Panc1 (cell line): ENCODE measurements at regions not wholly inside any gene's neighbourhood (a gene's known extent, or its start where the extent isn't known, plus 50 kb on each side); places are given as distances from the start of the nearest gene placed in this dataset.

Source experiments
- ATAC-seq: fragments of 200-7000 bp; cut with Tn5 transposase; 2 replicates; pipeline ENCODE4 v1.9.1; 2020; ENCODE audit warnings: mild to moderate bottlenecking, moderate library complexity
- BruUV-seq: library from RNA; stranded (reverse); fragments of 400-500 nt; replicated peaks from 2 replicates; lab custom pipeline; 2021; lab: Mats Ljungman, UMichigan
- CTCF ChIA-PET: fragments of 300-600 bp; sonication (Branson Sonifier 250); formaldehyde crosslinking; loops from one replicate; lab custom pipeline; 2022; ENCODE audit warnings: antibody characterized with exemption; lab: Charles Lee
- POLR2A ChIA-PET: fragments of 300-600 bp; sonication (Branson Sonifier 250); formaldehyde crosslinking; loops from one replicate; lab custom pipeline; 2022; ENCODE audit warnings: antibody characterized with exemption; lab: Charles Lee
- DNase-seq: peaks from one replicate; pipeline ENCODE4 v3.0.0-alpha.2; 2010; ENCODE audit warnings: low read depth, low spot score
- H3K27ac ChIP-seq: 2 replicates; pipeline ENCODE4 v1.5.1; 2011; ENCODE audit warnings: mild to moderate bottlenecking, low read length, inconsistent platforms
- H3K27me3 ChIP-seq: fragments of 200-500 bp; sonication (Bioruptor generic); 2 replicates; pipeline ENCODE4 v1.6.0; 2014; ENCODE audit warnings: low read length, inconsistent platforms; ENCODE audit not compliant: control insufficient read depth, insufficient read depth
- H3K36me3 ChIP-seq: fragments of 200-500 bp; sonication (Bioruptor generic); 2 replicates; pipeline ENCODE4 v1.5.1; 2014; ENCODE audit warnings: inconsistent platforms, mild to moderate bottlenecking, low read length, moderate library complexity; ENCODE audit not compliant: control insufficient read depth, insufficient read depth
- H3K4me1 ChIP-seq: 2 replicates; pipeline ENCODE4 v1.5.1; 2011; ENCODE audit warnings: inconsistent platforms, mild to moderate bottlenecking, low read length, moderate library complexity; ENCODE audit not compliant: control insufficient read depth, insufficient read depth
- H3K4me3 ChIP-seq, 2 experiments: 2 replicates each; pipeline ENCODE4 v1.5.1; 2011 to 2012; ENCODE audit warnings: low read depth in 2 of 2, low read length in 2 of 2, mild to moderate bottlenecking in 2 of 2, inconsistent platforms in 1 of 2, moderate library complexity in 1 of 2
- H3K9me3 ChIP-seq: fragments of 200-500 bp; sonication (Bioruptor generic); 2 replicates; pipeline ENCODE4 v1.5.1; 2014; ENCODE audit warnings: low read depth, mild to moderate bottlenecking, inconsistent platforms, low read length, moderate library complexity; ENCODE audit not compliant: control insufficient read depth, insufficient read depth
- CTCF ChIP-seq: fragments of 450-650 bp; IDR thresholded peaks from 2 replicates; pipeline ENCODE4 v1.5.1; 2017; ENCODE audit warnings: mild to moderate bottlenecking
- POLR2AphosphoS5 ChIP-seq: IDR thresholded peaks from 2 replicates; pipeline ENCODE4 v1.6.1; 2012; ENCODE audit warnings: mild to moderate bottlenecking, low read depth, low read length, moderate library complexity
- SIN3A ChIP-seq: IDR thresholded peaks from 2 replicates; pipeline ENCODE4 v1.6.1; 2012; ENCODE audit warnings: low read depth, mild to moderate bottlenecking, low read length, moderate library complexity, borderline replicate concordance; ENCODE audit not compliant: insufficient read depth
- TCF7L2 ChIP-seq: IDR thresholded peaks from 2 replicates; pipeline ENCODE4 v1.6.1; 2011; ENCODE audit warnings: mild to moderate bottlenecking, low read depth, low read length, inconsistent platforms
- in situ Hi-C: cut with HindIII; loops from 2 replicates; pipeline ENCODE4 v1.10.0; 2016; ENCODE audit warnings: low sequenced_read_pairs, low pct_unique_long_range_greater_than_20kb
- intact Hi-C: fragments of 100-400 bp; cut with micrococcal nuclease; formaldehyde crosslinking; loops from one replicate; pipeline ENCODE4 v1.10.0; 2022; ENCODE audit not compliant: unreplicated experiment
- TF ChIP-seq, protein P1 (sequence below), 2 experiments: IDR thresholded peaks; 2 replicates each; pipeline ENCODE4 v1.6.1; 2011 to 2012; ENCODE audit warnings: low read depth in 2 of 2, control low read depth in 1 of 2, low read length in 1 of 2, mild to moderate bottlenecking in 1 of 2, moderate library complexity in 1 of 2; ENCODE audit not compliant: insufficient read depth in 1 of 2

DNA sequence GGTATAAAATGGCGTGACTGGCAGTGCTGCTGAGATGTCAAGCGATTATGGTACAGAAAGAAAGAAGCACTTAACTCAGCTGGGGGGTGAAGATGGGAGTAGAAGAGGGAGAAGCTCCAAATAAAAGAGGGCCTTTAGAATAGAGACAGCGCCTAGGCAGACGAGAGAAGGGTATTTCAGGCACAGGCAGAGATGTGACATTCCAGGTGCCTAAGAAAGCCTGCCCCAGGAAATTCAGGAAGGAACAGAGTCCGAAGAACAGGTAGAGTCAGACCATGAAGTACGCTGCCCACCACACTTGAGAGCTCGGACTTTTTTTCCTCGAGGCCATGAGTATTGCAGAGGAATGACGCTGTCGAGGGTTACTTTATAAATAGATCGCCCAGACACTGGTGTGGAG is 170.9 kb upstream of the ATF7IP start:
- intact Hi-C loops (no loop called here), in situ Hi-C loops (no loop called here)
- DNase-seq = no peak
- H3K27ac ChIP-seq = no peak overlapping the region
- BruUV-seq = no TSS peak
- H3K9me3 ChIP-seq = no peaks in the 10 kb centered on the region
- no peaks in the 10 kb centered on the region for H3K36me3 ChIP-seq
- no peak overlapping the region for H3K4me3 ChIP-seq
- no peak for ATAC-seq
- H3K27me3 ChIP-seq = no peaks in the 10 kb centered on the region
- TF ChIP-seq CTCF (no peak), TCF7L2 (no peak), SIN3A (no peak), POLR2AphosphoS5 (no peak)
- TF ChIP-seq, protein P1, sequence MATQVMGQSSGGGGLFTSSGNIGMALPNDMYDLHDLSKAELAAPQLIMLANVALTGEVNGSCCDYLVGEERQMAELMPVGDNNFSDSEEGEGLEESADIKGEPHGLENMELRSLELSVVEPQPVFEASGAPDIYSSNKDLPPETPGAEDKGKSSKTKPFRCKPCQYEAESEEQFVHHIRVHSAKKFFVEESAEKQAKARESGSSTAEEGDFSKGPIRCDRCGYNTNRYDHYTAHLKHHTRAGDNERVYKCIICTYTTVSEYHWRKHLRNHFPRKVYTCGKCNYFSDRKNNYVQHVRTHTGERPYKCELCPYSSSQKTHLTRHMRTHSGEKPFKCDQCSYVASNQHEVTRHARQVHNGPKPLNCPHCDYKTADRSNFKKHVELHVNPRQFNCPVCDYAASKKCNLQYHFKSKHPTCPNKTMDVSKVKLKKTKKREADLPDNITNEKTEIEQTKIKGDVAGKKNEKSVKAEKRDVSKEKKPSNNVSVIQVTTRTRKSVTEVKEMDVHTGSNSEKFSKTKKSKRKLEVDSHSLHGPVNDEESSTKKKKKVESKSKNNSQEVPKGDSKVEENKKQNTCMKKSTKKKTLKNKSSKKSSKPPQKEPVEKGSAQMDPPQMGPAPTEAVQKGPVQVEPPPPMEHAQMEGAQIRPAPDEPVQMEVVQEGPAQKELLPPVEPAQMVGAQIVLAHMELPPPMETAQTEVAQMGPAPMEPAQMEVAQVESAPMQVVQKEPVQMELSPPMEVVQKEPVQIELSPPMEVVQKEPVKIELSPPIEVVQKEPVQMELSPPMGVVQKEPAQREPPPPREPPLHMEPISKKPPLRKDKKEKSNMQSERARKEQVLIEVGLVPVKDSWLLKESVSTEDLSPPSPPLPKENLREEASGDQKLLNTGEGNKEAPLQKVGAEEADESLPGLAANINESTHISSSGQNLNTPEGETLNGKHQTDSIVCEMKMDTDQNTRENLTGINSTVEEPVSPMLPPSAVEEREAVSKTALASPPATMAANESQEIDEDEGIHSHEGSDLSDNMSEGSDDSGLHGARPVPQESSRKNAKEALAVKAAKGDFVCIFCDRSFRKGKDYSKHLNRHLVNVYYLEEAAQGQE (IDR thresholded peaks at IDR 0.05; ENCODE audit: insufficient read depth in 1 of 2, low read depth in 2 of 2, low read length in 1 of 2) = no peak
- ChIA-PET POLR2A (no interaction called here), CTCF (no interaction called here)
- no peaks in the 10 kb centered on the region for H3K4me1 ChIP-seq

DNA sequence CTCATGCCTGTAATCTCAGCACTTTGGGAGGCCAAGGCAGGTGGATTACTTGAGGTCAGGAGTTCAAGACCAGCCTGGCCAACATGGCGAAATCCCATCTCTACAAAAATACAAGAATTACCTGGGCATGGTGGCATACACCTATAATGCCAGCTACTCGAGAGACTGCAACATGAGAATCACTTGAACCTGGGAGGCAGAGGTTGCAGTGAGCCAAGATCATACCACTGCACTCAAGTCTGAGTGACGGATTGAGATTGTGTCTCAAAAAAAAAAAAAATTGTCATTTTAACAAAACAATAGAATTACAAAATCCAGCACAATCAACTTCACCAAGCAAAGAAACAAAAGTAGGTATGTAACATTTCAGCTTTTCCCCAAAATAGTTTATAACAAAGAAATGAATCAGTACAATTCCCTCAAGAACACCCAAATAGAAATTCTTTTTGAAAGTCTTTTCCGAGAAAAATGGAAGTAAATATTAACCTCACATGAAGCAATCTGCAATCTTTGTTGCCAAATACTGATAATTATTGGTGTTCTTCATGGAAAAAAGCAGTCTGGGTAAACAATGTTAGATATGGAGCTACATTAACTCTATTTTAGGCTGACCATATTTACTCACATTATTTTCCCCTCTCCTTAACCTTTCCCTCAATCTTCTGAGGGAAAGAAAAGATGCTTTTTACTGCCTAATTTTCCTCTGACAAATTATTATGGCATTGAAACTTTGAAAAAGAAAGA is 165.9 kb upstream of the ATF7IP start:
- in situ Hi-C loops (no loop called here), intact Hi-C loops (no loop called here)
- CTCF ChIA-PET = no interaction called here
- no peak overlapping the region for H3K27ac ChIP-seq
- POLR2A ChIA-PET = no interaction called here
- ATAC-seq (no peak), DNase-seq (no peak)
- no peak overlapping the region for H3K4me3 ChIP-seq
- no peaks in the 10 kb centered on the region for H3K4me1 ChIP-seq
- TF ChIP-seq POLR2AphosphoS5 (no peak), TCF7L2 (no peak), CTCF (no peak), SIN3A (no peak)
- TF ChIP-seq, protein P1 (IDR thresholded peaks at IDR 0.05; ENCODE audit: insufficient read depth in 1 of 2, low read depth in 2 of 2, low read length in 1 of 2) = no peak
- H3K9me3 ChIP-seq = no peaks in the 10 kb centered on the region
- H3K36me3 ChIP-seq = no peaks in the 10 kb centered on the region
- BruUV-seq = no TSS peak
- no peaks in the 10 kb centered on the region for H3K27me3 ChIP-seq
